ENCODE measurements at regions not wholly inside any gene's neighbourhood (a gene's known extent, or its start where the extent isn't known, plus 50 kb on each side); places are given as distances from the start of the nearest gene placed in this dataset.
"Not testable (repeated sequence)": the region's sequence is repeated elsewhere in the genome, so short reads cannot be mapped to it uniquely, and the experiment has no call there.

DNA sequence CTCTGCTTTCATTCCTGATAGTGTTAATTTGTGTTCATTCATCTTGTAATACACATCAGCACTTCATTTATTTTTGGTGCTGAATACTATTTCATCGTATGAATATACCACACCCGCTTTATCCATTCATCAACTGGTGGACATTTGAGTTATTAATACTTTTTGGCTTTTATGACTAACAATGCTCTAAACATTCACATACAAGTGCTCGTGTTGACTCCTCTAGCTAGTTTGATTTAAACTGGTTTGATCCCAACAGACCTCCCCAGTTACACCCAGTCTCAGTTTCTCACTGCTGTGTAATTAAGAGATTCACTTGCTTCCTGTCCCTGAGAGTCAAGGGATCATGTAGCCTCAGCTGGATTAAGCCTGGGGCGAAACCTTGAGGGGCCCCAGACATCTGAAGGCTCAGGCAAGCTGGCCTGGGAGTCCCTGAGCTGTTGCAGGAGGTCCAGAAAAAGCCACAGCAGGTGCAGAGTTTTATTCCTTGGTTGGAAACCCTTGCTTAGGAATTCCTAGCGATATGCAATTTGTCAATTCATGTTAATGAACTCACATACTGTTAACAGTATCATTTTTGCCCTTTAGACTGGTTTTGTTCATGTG, 52.8 kb upstream of the CLDN24 start:
- no peak for DNase-seq (ENCODE audit: low read depth in 1 of 2, low spot score in 1 of 2)
- TF ChIP-seq JUND (IDR thresholded peaks at IDR 0.05; ENCODE audit: low read depth) = no peak
- in situ Hi-C loops (cut with HindIII; ENCODE audit: low pct_unique_long_range_greater_than_20kb, low sequenced_read_pairs) = no loop called here

DNA sequence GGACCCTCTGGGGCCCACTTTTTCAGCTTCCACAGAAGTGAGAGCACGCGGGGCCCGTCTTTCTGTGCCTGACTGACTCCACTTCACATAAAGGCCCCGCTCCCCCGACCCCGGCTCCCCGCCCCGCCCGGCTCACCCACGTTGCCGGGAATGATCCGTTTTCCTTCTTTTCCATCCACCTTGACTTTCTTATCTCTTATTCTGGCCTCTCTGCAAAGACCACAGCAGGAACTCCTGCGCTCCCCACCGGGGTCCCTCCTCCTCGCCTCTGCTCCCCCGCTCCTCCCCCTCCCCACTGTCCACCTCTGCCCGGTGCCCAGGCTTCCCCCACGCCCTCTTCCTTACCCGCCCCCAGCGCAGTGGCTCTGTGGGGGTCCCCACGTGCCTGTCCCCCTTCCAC, 54.2 kb upstream of the CLDN24 start:
- in situ Hi-C loops (cut with HindIII; ENCODE audit: low pct_unique_long_range_greater_than_20kb, low sequenced_read_pairs) = no loop called here
- no peak for TF ChIP-seq JUND (IDR thresholded peaks at IDR 0.05; ENCODE audit: low read depth)
- DNase-seq (ENCODE audit: low read depth in 1 of 2, low spot score in 1 of 2) = no peak

DNA sequence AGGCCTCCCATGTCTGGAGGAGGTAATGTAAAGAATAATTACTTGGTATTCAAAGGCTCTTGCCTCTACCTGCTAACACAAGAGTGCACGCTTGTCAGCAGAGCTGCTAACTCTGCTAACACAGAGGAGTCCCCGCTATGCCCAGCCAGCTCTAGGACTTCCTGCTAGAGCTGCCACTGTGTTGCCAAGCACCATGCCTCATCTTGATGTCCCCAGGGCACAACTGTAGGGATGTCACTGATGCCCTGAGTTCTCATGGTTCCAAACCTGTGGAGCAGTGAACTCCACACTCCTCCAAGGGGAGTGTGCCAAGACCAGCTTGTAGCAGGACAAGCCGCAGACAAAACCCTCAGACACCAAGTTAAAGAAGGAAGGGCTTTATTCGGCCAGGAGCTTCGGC, 55.3 kb upstream of the CLDN24 start:
- in situ Hi-C loops (cut with HindIII; ENCODE audit: low pct_unique_long_range_greater_than_20kb, low sequenced_read_pairs) = no loop called here

GRCh38 chr4:183378347-183378746, 56.1 kb upstream of the CLDN24 start:
- DNase-seq (ENCODE audit: low read depth in 1 of 2, low spot score in 1 of 2); in situ Hi-C loops (cut with HindIII; ENCODE audit: low pct_unique_long_range_greater_than_20kb, low sequenced_read_pairs): not testable (repeated sequence)

More for the DNA sequence above, 55.3 kb upstream of the CLDN24 start:
- no peak for DNase-seq (ENCODE audit: low read depth in 1 of 2, low spot score in 1 of 2)
- no peak for TF ChIP-seq JUND (IDR thresholded peaks at IDR 0.05; ENCODE audit: low read depth)

GRCh38 chr4:183380901-183381300, 58.7 kb upstream of the CLDN24 start:
- no peak for DNase-seq (ENCODE audit: low read depth in 1 of 2, low spot score in 1 of 2)
- in situ Hi-C loops (cut with HindIII; ENCODE audit: low pct_unique_long_range_greater_than_20kb, low sequenced_read_pairs) = no loop called here
- no peak for TF ChIP-seq JUND (IDR thresholded peaks at IDR 0.05; ENCODE audit: low read depth)

DNA sequence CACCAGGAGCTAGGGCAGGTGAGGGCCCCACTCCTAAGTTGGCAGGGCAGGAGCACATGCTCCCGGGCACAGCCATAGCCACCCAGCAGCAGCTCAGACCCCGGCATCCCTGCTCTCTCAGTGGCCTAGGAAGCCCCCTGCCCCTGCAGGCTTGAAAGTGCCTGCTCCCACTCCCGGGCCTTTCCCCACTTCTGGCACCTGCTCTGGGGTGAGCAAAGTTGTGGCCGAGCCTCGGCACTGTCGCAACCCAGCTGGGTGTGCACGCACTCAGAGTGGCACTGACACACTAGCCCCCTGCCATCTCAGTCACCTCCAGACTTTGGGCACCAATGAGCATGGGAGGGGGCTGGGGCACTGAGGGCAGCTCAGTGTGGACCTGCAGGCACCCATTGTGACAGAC, 60.8 kb upstream of the CDKN2AIP start:
- DNase-seq (ENCODE audit: low read depth in 1 of 2, low spot score in 1 of 2) = no peak
- TF ChIP-seq JUND (IDR thresholded peaks at IDR 0.05; ENCODE audit: low read depth) = no peak
- in situ Hi-C loops (cut with HindIII; ENCODE audit: low pct_unique_long_range_greater_than_20kb, low sequenced_read_pairs) = no loop called here

DNA sequence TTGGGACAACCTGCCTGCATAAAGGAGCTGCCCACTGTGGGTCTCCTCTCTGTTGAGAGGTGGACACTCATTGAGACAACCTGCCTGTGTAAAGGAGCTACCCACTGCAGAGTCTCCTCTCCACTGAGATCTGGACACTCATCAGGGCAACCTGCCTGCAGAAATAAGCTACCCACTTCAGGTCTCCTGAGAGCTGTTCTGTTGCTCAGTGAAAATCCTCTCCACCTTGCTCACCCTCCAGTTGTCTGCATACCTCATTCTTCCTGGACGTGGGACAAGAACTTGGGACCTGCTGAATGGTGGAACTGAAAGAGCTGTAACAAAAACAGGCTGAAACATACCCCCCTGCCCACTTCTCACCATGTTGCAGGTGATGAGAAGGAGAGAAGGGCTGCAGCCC, 59.9 kb upstream of the CDKN2AIP start:
- TF ChIP-seq JUND (IDR thresholded peaks at IDR 0.05; ENCODE audit: low read depth) = no peak
- in situ Hi-C loops (cut with HindIII; ENCODE audit: low pct_unique_long_range_greater_than_20kb, low sequenced_read_pairs) = no loop called here
- peak in 1 of 2 experiments; percentile 3 for DNase-seq (ENCODE audit: low read depth in 1 of 2, low spot score in 1 of 2)

- in situ Hi-C loops (cut with HindIII; ENCODE audit: low pct_unique_long_range_greater_than_20kb, low sequenced_read_pairs) = no loop called here
- no peak for TF ChIP-seq JUND (IDR thresholded peaks at IDR 0.05; ENCODE audit: low read depth)
Observed at GRCh38 chr4:183384983-183385382, 59.5 kb upstream of the CDKN2AIP start.

GRCh38 chr4:183388021-183388420, 56.4 kb upstream of the CDKN2AIP start:
- no peak for TF ChIP-seq JUND (IDR thresholded peaks at IDR 0.05; ENCODE audit: low read depth)
- no peak for DNase-seq (ENCODE audit: low read depth in 1 of 2, low spot score in 1 of 2)
- in situ Hi-C loops (cut with HindIII; ENCODE audit: low pct_unique_long_range_greater_than_20kb, low sequenced_read_pairs) = no loop called here

More at GRCh38 chr4:183384983-183385382, 59.5 kb upstream of the CDKN2AIP start:
- no peak for DNase-seq (ENCODE audit: low read depth in 1 of 2, low spot score in 1 of 2)

DNA sequence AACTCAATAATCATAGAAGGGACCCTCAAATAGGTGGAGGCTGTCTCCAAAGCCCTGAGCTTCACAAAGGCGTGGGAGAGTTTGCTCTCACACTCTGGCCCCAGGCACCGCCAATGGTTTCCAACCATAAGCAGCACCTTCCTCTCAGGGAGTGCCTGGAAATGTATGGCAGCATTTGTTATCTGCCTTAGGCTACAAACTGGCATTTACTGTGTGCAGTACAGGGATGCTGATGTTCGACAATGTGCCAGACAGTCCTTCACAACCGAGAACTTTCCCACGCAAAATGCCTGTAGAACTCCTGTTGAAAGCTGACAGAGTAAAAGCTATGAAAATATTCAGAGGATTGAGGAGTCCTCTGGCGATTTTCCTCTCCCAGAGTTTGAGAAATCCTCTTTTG, 55.7 kb upstream of the CDKN2AIP start:
- in situ Hi-C loops (cut with HindIII; ENCODE audit: low pct_unique_long_range_greater_than_20kb, low sequenced_read_pairs) = no loop called here
- no peak for TF ChIP-seq JUND (IDR thresholded peaks at IDR 0.05; ENCODE audit: low read depth)
- DNase-seq (ENCODE audit: low read depth in 1 of 2, low spot score in 1 of 2) = peak in 1 of 2 experiments; percentile 5

DNA sequence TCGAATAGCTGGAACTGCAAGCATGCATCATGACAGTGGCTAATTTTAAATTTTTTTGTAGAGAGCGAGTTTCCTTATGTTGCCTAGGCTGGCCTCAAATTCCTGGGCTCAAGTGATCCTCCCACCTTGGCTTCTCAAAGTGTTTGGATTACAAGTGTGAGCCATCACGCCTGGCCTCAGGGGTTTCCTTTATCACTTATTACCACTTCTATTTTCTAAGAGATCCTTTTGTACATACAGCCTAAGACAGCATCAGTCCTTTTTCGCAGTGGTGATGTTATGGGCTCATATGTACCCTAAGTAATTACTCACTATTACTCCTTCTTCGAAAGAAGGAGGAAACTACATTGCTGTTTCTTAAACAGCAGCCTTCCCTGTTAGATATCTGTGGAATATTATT, 54.1 kb upstream of the CDKN2AIP start:
- in situ Hi-C loops (cut with HindIII; ENCODE audit: low pct_unique_long_range_greater_than_20kb, low sequenced_read_pairs) = no loop called here
- no peak for TF ChIP-seq JUND (IDR thresholded peaks at IDR 0.05; ENCODE audit: low read depth)
- DNase-seq (ENCODE audit: low read depth in 1 of 2, low spot score in 1 of 2) = no peak

- in situ Hi-C loops (cut with HindIII; ENCODE audit: low pct_unique_long_range_greater_than_20kb, low sequenced_read_pairs) = no loop called here
- no peak for TF ChIP-seq JUND (IDR thresholded peaks at IDR 0.05; ENCODE audit: low read depth)
- no peak for DNase-seq (ENCODE audit: low read depth in 1 of 2, low spot score in 1 of 2)
Observed at GRCh38 chr4:183391204-183391603, 53.2 kb upstream of the CDKN2AIP start.

DNA sequence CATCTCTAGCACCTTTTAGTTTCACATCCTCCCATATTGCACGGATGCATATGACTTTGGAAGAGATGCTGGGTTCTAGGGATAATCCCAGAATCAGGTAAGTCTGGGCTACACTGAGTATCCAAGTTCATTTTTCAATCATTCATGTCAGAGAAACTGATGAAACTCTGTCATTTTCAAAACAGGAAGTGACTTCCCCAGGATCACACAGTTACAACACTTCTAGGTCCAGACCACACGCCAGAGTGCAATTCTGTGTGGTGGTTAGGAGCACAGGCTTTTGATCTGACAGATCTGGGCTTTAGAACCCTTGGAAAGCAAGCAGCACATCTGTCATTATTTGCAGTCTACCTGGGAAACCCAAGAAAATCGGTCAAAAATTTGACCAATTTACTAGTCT, 52.1 kb upstream of the CDKN2AIP start:
- no peak for TF ChIP-seq JUND (IDR thresholded peaks at IDR 0.05; ENCODE audit: low read depth)
- no peak for DNase-seq (ENCODE audit: low read depth in 1 of 2, low spot score in 1 of 2)
- in situ Hi-C loops (cut with HindIII; ENCODE audit: low pct_unique_long_range_greater_than_20kb, low sequenced_read_pairs) = no loop called here

- no peak for TF ChIP-seq JUND (IDR thresholded peaks at IDR 0.05; ENCODE audit: low read depth)
- in situ Hi-C loops (cut with HindIII; ENCODE audit: low pct_unique_long_range_greater_than_20kb, low sequenced_read_pairs) = no loop called here
- DNase-seq (ENCODE audit: low read depth in 1 of 2, low spot score in 1 of 2) = no peak
Observed at GRCh38 chr4:183393446-183393845, 51.0 kb upstream of the CDKN2AIP start.
